Suprapubic skin (tissue), 4 donors: ENCODE measurements at regions not wholly inside any gene's neighbourhood (a gene's known extent, or its start where the extent isn't known, plus 50 kb on each side); places are given as distances from the start of the nearest gene placed in this dataset.

Experiments used
- EP300 ChIP-seq: sonication (generic); formaldehyde crosslinking; IDR thresholded peaks from one replicate; pipeline ENCODE4 v1.6.1; 2017; ENCODE audit warnings: antibody characterized with exemption
- POLR2AphosphoS5 ChIP-seq, 3 donors: sonication (generic); formaldehyde crosslinking; IDR thresholded peaks; one replicate each; pipeline ENCODE4 v1.6.1; 2017; ENCODE audit warnings: antibody characterized with exemption in 3 of 3
- TF ChIP-seq, protein P1 (sequence below), 2 donors: fragments of 200-600 bp in 1 of 2; fragments of 450-650 bp in 1 of 2; sonication (generic) in 1 of 2; IDR thresholded peaks; one replicate each; pipeline ENCODE4 v1.5.1; 2016 to 2019; ENCODE audit warnings: antibody characterized with exemption in 2 of 2, mild to moderate bottlenecking in 1 of 2, moderate library complexity in 1 of 2

DNA sequence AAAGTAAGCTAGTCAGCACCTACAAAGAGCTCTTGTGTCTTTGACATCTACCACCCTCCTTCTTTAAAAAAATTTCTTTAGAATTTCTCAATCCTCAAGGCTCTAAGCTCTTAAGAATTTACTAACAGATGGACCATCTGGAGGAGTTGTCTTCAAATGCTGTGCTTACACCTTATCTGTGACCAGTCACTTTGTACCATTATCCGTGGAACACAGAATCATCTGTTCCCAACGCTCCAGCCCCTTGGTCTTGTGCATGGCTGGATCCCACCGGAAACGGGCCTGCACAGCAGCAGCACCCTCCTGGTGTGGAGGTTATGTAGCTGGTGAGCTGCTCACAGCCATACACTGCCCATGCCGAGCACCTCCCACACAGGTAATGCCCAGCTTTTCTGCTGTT lies 89.0 kb downstream of the TBX19 start:
- TF ChIP-seq, protein P1, sequence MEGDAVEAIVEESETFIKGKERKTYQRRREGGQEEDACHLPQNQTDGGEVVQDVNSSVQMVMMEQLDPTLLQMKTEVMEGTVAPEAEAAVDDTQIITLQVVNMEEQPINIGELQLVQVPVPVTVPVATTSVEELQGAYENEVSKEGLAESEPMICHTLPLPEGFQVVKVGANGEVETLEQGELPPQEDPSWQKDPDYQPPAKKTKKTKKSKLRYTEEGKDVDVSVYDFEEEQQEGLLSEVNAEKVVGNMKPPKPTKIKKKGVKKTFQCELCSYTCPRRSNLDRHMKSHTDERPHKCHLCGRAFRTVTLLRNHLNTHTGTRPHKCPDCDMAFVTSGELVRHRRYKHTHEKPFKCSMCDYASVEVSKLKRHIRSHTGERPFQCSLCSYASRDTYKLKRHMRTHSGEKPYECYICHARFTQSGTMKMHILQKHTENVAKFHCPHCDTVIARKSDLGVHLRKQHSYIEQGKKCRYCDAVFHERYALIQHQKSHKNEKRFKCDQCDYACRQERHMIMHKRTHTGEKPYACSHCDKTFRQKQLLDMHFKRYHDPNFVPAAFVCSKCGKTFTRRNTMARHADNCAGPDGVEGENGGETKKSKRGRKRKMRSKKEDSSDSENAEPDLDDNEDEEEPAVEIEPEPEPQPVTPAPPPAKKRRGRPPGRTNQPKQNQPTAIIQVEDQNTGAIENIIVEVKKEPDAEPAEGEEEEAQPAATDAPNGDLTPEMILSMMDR (IDR thresholded peaks at IDR 0.05): no peak
- TF ChIP-seq POLR2AphosphoS5 (IDR thresholded peaks at IDR 0.05) (no peak), EP300 (no peak)
